NCI-H526 treated with DMSO at 0.1 percent for 48 hours (cell line): ENCODE measurements at regions not wholly inside any gene's neighbourhood (a gene's known extent, or its start where the extent isn't known, plus 50 kb on each side); places are given as distances from the start of the nearest gene placed in this dataset.
A peak's percentile ranks its signal among the peaks of the same experiment; 100 is the strongest.

ENCODE experiments used
- DNase-seq: peaks from one replicate; lab custom pipeline; 2025; lab: John Stamatoyannopoulos, UW

DNA sequence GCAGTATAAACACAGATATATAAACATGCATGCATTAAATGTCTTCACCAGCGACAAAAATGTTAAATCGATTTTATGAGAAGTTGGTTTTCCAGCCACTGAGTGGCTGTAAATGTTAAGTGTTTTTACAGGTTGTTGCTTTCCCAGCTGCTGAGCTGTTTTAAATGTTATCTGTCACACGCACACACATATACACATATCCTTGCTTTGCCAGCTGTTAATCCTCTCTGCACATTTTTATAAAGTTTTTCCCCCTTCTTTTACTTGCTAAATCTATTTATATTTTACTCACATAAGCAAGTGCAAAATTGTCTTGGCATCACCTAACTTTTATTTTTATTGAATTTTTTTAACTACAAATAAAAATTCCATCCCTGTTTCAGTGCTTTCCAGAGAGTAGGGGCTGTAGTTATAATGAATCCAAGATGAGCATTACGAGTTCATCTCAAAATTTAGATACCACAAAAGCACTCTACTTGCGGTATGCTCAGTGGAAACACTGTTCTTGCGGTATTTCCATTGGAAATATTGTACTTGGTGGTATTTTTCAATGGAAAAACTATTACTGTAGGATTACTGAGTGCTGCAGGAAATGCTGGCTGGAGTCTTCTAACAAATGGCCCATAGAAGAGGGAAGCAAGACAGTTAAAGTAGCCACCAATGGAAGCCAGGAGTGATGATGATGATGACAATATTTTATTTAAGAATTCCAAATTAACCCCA, 124.9 kb upstream of the KCNJ16 start:
- DNase-seq, result no peak

DNA sequence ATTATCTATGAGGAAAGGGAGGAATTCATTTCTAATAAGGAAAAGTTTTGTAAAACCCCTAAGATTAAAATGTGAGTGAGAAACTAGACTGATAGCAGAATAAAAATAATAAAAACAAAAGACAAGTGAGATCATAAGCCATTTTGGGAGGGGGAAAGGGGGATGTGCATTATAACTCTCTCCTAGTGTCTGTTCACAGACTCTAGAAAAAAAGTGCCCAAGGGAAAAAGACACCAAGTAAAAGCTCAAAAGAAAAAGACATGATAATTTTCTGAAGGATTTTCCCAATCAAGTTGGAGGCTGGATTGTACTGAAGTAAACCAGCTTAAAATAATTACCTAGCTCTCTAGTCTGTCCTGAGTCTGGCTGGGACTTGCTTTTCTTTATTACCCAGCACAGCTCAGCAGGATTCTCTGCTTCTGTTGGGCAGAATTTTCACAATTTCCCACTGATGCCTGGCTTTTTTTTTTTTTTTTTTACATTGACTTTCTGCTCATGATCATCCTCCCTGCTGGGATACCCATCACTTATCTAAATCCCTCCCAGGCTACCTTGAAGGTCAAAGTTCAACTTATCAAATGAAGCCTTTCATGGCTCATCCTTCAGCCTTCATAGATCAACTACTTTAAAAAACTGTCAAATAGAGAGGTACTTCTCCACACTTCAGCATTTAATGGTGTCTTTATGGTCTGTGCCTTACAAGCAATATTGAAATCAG, 124.2 kb upstream of the KCNJ16 start:
- DNase-seq, result no peak

DNA sequence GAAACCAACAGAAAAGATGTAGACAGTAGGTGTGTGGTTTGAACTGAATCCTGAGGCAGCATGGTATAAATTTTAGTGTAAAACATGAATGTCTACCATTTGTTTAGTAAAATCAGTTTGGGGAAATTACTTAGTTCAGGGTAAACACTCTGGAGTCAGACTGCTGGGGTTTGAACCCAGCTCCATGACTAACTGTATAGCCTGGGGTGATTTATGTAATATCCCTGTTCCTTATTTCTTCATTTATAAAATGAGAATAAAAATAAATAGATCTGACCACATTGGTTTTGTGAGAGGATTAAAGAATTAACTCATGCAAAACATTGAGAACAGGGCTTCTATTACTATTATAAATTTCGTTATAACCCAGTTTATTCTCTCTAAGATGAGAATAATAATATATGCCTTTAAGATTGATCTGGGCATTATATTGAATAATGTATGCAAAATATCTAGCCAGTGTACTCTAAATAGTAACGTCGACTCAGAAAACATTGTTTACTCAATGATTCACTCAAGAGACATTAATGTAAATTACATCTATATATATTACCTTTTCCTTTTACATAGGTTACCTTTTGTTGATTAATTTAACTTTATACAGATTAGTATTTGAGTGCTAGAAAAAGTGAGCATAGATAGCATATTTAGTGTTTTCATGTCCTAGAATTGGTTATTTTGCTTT, 120.6 kb upstream of the KCNJ16 start:
- DNase-seq, result peak; percentile 92

DNA sequence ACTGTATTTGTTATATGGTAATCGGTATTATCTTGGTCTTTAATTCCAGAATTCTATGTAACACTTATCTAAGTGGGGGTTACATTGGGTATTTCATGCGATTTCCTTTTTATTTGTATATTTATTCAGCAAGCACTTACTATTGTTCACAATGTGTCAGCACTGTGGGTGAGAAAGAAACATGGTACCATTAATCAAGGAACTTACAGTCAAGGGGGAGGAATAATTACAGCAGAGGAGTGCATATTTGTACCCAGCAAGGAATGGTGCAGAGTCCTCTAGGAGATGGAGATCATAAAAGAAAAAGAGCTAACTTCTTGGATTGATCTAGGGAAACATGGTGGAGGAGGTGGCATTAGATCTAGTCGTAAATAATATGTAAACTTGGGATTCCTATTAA, 117.0 kb upstream of the KCNJ16 start:
- DNase-seq, result no peak

DNA sequence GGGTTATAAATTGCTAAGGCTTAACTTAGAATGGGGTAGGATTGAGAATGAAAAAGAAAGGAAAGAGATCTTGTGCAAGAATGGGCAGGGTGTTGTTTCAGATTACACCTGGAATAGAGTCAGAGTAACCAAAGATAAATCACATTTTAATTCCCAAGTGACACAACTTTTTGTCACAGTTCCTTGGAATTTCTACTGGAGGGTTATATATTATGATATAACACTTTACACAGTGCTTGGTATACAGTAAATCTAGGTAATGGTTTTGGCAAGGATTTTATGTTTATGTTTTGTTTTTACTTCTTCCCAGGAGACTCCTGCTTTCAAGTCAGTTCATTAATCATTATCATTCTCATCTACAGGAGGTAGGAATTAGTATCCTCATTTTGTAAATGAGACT, 115.7 kb upstream of the KCNJ16 start:
- no peak for DNase-seq

DNA sequence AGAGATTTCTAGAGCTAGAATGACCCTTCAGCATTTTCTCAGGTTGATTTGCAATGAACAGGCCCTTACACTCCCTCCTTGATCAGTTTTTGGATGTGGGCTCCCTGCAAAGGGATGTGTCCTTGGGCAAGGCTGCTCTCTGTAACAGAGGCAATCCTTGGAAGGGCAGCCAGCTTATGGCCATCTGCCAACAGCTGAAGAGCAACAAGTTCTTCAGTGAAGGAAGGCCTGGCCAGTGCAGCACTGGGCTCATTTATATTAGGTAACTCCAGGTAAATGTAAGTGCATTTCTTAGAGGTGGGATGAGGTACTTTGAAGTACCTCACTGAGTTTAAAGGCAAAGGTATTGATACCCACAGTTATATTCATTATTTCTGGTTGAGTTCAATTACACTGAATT, 114.3 kb upstream of the KCNJ16 start:
- no peak for DNase-seq

DNA sequence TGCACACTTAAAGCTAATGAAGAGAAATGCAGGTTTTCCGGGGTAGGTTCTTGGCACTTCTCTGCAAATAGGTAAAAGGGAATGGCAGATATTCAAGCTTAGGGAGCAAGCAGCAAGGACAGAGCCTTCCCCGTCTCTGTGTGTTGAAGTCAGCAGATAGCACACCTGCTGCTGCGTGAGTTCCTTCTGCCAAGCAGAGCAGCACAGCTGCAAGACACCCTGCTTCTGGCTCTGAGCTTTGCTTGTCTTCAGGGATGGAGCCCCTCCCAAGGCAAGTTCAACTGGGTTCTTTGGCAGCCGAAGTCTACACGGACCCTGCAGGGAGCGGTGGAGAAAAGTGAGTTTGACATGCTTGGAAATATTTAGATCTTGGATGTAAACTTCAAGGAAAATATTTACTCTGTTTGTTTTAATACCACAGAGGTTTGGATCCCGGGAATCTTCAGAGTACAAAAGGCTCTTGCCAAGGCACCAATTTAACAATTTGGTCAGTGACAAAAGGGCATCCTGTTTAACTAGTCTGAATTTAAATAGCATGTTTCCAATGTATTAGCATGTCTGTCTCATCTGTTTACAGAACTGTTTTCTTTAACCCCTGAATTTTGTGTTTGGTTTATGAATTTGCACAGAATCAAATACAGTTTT, 113.4 kb upstream of the KCNJ16 start:
- no peak for DNase-seq

DNA sequence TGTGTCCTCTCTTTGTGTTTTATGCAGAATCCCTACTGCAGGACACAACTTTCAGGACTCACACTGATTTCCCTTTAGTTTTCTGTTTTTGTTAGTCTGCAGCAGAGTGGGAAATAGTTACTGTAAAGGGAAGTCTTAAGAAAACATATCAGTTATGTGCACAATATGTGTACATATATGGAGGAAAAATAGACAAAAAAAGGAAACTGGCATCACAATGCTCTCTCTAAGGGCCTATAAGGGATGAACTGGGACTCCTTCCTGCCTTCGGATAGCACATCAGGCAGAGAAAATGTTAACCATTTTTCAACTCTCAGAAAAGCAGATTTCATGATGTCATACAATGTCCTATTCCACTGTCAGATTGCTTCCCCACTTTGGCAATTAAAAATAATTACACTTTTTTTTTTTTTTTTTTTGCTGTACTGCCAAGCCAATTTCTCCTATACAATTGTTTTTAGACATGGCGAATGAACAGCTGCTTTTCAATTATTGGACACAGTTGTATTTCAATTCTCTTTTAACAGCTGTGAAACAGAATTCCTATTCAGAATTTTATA, 112.5 kb upstream of the KCNJ16 start:
- DNase-seq, result no peak

DNA sequence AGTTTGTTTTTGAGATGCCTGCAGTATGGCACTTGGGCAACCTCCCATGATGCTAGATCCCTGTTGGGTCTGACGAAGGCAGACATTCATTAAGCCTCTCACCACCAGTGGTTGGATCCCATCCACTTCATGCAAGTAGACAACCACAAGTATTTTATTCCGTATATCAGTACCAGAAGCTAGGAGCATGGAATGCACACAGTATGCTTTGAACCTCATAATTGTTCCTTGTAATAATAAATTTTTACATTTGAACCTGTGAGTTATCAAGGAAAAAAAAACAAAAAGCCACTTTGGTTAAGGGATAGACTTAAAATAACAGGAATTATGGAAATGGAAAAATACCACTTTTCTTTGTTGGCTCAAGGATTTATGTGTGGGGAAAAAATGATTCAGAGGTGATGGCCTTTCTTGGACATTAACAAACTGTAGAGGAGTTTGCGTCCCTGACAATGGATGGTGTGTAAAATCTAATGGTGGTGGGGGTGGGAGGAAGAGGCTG, 107.1 kb upstream of the KCNJ16 start:
- DNase-seq, result no peak

DNA sequence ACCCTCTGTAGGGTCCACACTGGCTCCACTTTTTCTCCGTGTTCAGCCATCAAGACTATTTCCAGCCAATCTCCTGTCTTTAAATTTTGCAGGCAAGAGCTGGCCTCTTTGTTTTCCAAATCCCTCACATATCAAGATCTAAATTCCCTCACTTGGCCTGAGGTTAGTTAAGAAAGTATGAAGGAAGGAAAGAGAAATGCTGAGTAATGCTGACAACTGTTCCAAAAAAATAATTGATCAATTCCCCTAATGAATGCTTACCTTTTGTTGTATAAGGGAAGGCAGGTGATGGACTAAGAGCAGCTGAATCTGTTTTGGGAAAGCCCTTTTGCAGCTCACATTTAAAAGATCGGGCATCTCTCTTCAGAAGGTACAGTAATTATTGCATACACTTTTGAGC, 105.1 kb upstream of the KCNJ16 start:
- DNase-seq, result no peak

DNA sequence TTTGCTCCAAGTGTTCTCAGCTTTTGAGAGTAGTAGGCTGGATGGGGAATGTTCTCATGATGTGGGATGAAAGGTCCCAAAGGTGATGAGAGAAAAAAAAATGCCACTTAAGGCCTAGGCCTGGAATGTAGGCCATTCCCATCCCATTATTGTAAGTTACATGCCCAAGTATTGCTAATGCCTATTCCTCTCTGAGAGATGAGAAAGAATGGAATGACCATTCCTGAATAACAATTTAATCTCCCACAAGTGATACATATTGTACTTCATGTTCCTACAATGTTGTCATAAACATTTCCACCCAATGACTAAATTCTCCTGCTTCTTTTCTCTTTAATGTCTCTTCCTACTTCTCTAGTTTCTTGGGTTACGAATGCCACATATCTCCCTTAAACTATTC, 102.8 kb upstream of the KCNJ16 start:
- no peak for DNase-seq

DNA sequence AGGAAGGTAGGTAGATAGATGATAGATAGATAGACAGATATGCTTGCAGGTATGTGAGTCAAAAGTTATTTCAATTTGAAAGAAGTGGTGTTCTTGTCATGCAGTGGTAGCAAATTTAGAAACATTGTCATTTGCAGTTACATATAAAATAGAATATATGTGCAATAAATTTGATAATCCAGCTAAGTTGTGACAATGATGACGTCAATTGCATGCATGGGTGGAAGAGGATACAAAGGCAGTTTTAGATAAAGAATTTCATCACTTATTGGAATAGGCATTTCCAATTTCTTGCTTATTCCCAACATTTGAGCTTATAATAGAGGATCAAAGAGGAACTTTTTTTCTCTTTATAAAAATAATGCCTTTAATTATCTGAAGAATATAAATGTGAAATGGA, 99.2 kb upstream of the KCNJ16 start:
- no peak for DNase-seq

DNA sequence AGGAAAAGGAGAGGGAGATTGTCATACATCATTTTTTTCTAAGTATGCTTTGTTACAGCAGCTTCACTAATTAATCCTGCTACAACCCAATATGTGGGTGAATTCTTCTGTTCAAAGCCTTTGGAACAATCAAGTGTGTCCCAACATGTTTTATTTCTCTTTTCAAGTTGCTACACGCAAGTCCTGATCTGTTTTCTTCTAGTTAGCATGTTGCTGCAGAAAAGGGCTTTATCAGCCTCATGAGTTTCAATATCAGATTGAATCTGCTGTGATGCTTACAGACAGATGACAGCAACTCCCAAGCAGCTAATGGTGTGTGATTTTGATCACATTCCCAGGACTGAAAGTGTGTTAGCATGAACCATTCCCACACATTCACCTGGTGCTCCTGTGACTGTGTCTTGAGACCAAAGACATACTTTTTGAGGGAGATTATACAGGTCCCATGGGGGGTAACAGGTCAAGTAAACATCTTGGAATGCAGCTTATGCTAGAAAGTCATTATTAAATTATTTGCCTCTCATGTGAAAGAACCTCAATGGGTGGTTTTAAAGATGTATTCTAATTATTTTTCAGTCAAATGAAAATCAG, 96.9 kb upstream of the KCNJ16 start:
- DNase-seq, result no peak

DNA sequence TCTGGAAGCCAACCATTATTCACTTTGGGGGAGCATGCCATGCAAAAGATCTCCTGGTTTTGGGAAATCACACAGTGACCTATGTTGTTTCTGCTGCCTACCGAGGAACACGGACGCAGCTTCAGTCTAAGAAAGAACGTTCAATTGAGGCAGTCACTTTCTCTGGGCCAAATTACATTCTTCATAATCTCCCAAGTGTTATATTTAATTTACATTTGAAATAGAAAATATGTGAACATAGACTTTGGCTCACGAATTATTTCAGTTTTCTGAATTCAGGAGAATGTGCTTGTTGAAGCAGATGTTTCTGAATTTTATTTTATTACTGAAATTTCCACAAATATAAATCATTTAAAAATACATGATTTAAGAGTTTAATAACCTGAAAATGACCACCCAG, 93.6 kb upstream of the KCNJ16 start:
- no peak for DNase-seq

DNA sequence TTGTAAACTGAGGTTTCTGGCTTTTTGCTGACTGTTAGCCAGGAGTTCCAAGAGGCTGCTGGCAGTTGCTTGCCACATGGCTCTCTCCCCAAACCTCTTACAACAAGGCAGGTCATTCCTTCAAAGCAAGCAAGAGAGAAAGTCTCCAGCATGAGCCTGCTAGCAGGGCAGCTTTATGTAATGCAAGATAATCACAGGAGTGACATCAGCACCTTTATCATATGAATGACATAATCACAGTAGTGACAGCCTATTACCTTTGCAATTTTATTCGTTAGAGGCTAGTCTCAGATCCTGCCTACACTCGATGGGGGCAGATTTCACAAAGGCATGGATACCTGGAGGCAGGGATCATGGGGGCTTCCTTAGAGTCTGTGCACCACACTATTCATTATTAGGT, 79.5 kb upstream of the KCNJ16 start:
- DNase-seq, result no peak

DNA sequence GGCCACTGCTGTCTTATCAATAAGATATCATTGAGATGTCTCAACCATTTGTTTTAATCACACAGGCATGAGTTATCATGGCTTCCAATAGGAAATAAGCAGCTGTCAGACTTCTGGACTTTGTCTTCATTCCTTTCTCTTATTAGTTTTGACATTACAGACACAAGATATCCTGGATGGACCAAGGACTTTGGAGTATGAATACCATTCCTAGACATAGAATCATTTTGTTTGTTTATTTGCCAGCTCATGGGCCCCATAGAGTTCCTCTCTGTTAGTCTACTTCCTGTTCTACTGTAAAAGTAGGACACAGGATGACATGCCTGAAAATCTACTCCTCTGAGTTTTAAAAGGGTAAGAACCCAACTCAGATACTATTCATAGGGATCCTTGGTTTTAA, 77.7 kb upstream of the KCNJ16 start:
- DNase-seq, result no peak

DNA sequence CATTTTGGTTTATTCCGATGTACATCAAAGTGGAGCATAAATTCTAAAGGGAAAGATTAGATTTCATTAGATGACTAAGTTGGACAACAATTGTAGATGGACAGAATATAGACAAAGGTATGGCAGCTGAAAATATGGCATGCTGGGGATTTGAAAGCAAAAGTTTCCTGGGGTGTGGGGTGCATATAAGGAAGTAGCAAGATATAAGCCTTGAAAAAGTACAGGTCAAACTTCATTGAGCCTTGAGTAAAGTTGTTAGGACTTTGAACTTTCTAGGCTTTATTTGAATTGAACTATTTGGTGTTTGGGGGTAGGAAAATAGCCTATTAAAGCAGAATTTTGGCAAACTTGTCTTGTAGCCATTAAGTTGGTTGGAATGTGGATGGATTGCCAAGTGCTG, 75.8 kb upstream of the KCNJ16 start:
- no peak for DNase-seq

DNA sequence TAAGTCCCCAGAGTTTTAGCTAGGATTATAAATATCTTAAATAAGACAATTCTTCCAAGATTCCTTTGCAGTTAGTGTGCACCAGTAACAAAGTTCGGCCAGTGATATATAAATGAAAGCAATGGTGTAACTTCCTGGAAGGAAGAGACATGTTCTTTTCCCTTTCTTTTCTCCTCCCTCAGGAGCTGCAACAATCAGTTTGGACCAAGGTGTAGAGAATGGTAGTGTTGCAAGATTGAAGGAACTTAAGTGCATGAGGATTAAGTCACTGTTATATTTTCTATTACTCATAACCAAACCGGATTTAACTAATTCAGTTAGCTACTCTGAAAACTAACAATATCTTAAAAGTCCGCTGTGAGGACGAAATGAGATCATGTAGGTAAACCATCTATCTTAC, 68.9 kb upstream of the KCNJ16 start:
- no peak for DNase-seq

DNA sequence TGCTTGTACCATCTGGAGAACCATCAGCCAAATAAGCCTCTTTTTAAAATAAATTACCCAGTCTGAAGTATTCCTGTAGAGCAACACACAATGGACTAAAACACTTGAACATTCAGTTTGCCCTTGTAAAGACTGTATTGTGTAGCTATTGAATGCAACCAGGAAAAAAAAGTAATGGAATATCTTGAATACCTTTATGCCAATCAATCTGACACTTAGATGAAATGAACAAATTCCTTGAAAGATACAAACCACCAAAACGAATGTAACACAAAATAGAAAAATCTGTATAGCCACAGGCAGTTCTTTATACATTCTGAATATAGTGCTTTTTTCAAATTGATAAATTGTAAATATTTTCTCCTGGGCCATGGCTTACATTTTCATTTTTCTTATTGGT, 63.3 kb upstream of the KCNJ16 start:
- no peak for DNase-seq

DNA sequence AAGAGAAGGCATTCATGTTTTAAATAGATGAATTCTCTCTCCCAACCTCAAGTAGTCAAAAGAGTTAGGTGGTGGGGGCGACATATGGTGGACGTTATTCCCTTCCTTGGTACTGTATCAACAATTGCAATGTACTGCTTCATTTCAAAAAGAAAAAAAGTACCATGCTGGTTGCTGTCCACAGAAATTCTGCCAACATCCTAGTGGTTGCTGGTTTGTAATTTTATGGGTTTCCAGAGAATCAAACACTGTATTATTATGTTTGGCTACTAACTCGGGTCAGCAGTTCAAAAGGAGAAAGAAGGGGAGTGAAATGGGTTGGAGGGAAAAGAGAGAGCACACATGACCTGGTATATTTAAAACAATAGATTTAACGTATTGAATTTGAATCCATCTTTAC, 61.1 kb upstream of the KCNJ16 start:
- no peak for DNase-seq

DNA sequence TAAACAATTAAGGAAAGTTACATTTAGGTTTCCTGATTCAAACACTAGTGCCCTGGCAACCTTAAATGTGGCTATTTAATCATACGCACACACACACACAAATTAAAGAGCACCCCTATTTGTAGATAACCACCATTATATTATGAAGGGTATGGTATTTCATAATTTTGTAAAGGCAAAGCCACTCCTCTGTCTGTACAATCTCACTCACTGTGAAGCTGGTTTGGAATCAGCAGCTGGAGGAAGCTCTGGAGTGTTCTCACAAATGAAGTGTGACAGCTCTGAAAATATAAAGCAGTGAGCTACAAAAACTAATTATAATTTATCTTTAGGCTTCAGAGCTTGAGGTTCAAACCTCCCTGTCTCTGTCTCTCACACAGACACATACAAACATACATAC, 57.9 kb upstream of the KCNJ16 start:
- DNase-seq, result no peak

DNA sequence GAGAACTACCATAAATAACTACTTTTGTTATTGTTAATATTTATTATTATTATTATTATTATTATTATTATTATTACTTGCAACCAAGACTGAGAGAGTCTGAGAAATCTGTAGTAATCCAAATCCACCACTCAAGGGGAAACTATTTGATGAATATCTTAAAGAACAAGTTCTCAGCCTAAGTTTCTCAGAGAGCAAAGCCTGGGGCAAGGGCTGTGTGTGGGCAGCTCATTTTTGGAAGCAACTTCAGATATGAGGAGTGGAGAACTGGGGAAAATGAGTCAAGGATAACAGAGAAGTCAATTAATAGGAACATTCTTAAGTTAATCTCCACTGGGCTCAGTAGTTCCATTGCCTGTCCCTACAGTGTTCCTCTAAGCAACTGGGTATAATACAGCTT, 57.1 kb upstream of the KCNJ16 start:
- DNase-seq, result no peak
